Neuron (in vitro differentiated cells): ENCODE measurements at regions not wholly inside any gene's neighbourhood (a gene's known extent, or its start where the extent isn't known, plus 50 kb on each side); places are given as distances from the start of the nearest gene placed in this dataset.

Experiments
- H2AFZ ChIP-seq: one replicate; pipeline ENCODE4 v1.6.1; 2013; ENCODE audit warnings: low read depth, mild to moderate bottlenecking, inconsistent platforms, low read length, moderate library complexity
- H3K27me3 ChIP-seq: one replicate; pipeline ENCODE4 v1.6.1; 2013; ENCODE audit warnings: low read length; ENCODE audit not compliant: insufficient read depth
- H3K36me3 ChIP-seq: one replicate; pipeline ENCODE4 v1.6.1; 2013; ENCODE audit warnings: low read length; ENCODE audit not compliant: insufficient read depth
- H3K4me1 ChIP-seq: one replicate; pipeline ENCODE4 v1.6.1; 2013; ENCODE audit warnings: low read length; ENCODE audit not compliant: insufficient read depth
- H3K4me3 ChIP-seq: 2 replicates; pipeline ENCODE4 v1.5.1; 2013; ENCODE audit warnings: mild to moderate bottlenecking, low read length, moderate library complexity
- H3K9me3 ChIP-seq: one replicate; pipeline ENCODE4 v1.6.1; 2013; ENCODE audit warnings: low read length

- H3K9me3 ChIP-seq = no peaks in the 10 kb centered on the region
- no peaks in the 10 kb centered on the region for H3K27me3 ChIP-seq
- no peaks in the 10 kb centered on the region for H3K36me3 ChIP-seq
- no peak overlapping the region for H2AFZ ChIP-seq
- no peak overlapping the region for H3K4me3 ChIP-seq
- H3K4me1 ChIP-seq = peaks cover 2% of the 10 kb centered on the region
Measured at GRCh38 chr13:65915195-65915594, 1314.9 kb downstream of the PCDH9 start.

GRCh38 chr13:65914716-65915115 lies 1315.4 kb downstream of the PCDH9 start:
- H2AFZ ChIP-seq = no peak overlapping the region
- H3K36me3 ChIP-seq = no peaks in the 10 kb centered on the region
- H3K27me3 ChIP-seq = no peaks in the 10 kb centered on the region
- H3K9me3 ChIP-seq = no peaks in the 10 kb centered on the region
- peaks cover 2% of the 10 kb centered on the region for H3K4me1 ChIP-seq
- H3K4me3 ChIP-seq = no peak overlapping the region

- H3K4me1 ChIP-seq = peaks cover 2% of the 10 kb centered on the region
- H3K4me3 ChIP-seq = no peak overlapping the region
- H3K36me3 ChIP-seq = no peaks in the 10 kb centered on the region
- no peaks in the 10 kb centered on the region for H3K27me3 ChIP-seq
- H3K9me3 ChIP-seq = peaks cover 3% of the 10 kb centered on the region
- no peak overlapping the region for H2AFZ ChIP-seq
Measured at GRCh38 chr13:65913173-65913572, 1317.0 kb downstream of the PCDH9 start.

- H3K27me3 ChIP-seq = no peaks in the 10 kb centered on the region
- peaks cover 2% of the 10 kb centered on the region for H3K4me1 ChIP-seq
- H3K36me3 ChIP-seq = no peaks in the 10 kb centered on the region
- no peak overlapping the region for H3K4me3 ChIP-seq
- H2AFZ ChIP-seq = no peak overlapping the region
- H3K9me3 ChIP-seq = peaks cover 3% of the 10 kb centered on the region
Measured at GRCh38 chr13:65912516-65912915, 1317.6 kb downstream of the PCDH9 start.

DNA sequence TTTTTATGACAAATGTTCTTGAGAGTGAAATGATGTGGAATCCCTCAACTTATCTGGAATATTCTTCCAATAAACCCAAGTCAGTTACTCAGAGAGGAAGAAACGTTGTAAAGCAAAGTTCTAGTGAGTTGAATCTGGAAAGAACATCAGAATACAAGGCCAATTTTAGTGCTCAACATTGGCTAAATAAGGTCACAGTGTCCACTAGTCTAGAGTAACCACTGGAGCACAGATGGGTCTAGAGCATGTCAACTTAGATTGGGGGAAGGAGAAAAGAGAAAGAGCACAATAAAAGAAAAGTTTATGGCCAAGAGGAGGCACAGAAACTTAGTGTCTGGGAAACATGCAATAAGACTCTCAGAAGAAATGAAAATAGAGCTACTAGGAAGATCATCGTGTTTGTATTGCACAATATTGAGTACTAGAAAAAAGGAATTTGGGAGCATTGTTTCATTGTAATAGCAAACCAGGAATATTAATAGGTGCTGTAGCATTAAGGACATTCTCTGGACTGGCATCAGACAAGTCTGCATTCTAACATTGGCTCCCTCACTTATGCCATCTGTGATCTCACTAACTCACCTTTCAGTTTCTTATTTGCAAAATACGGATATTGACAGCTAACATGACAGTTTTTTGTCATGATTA lies 1318.5 kb downstream of the PCDH9 start:
- Histone ChIP-seq H3K27me3 (no peaks in the 10 kb centered on the region), H2AFZ (no peak overlapping the region), H3K4me3 (no peak overlapping the region), H3K4me1 (peaks cover 2% of the 10 kb centered on the region), H3K9me3 (peaks cover 3% of the 10 kb centered on the region), H3K36me3 (no peaks in the 10 kb centered on the region)

DNA sequence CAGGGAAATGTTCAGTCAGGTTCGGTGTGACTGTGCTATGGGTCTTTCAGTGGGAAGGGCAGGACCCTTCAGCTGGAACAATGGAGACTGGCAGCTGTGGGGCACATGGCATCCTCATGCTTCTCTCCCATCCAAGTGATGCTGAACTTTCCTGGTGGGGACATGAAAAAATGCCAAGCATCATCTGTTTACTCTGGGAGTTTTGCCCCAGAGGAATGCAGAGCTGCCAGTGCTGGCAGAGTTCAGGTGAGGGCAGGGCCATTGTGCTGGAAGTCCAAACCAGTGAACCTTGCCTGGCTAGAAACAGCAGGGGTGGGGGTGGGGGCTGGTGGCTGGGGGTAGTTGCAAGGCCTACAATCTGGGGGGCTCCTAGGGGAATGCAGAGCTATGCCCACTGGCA lies 1320.6 kb downstream of the PCDH9 start:
- Histone ChIP-seq H3K27me3 (no peaks in the 10 kb centered on the region), H3K4me3 (no peak overlapping the region), H3K9me3 (peaks cover 3% of the 10 kb centered on the region), H2AFZ (no peak overlapping the region), H3K4me1 (no peaks in the 10 kb centered on the region), H3K36me3 (no peaks in the 10 kb centered on the region)

- no peaks in the 10 kb centered on the region for H3K4me1 ChIP-seq
- H3K4me3 ChIP-seq = no peak overlapping the region
- no peaks in the 10 kb centered on the region for H3K27me3 ChIP-seq
- peaks cover 3% of the 10 kb centered on the region for H3K9me3 ChIP-seq
- no peaks in the 10 kb centered on the region for H3K36me3 ChIP-seq
- no peak overlapping the region for H2AFZ ChIP-seq
Measured at GRCh38 chr13:65907666-65908525, 1322.2 kb downstream of the PCDH9 start.

- Histone ChIP-seq H3K9me3 (no peaks in the 10 kb centered on the region), H3K4me3 (no peak overlapping the region), H2AFZ (no peak overlapping the region), H3K36me3 (no peaks in the 10 kb centered on the region), H3K27me3 (no peaks in the 10 kb centered on the region), H3K4me1 (no peaks in the 10 kb centered on the region)
Measured at GRCh38 chr13:65901723-65902122, 1328.4 kb downstream of the PCDH9 start.

- no peak overlapping the region for H3K4me3 ChIP-seq
- H3K27me3 ChIP-seq = no peaks in the 10 kb centered on the region
- H2AFZ ChIP-seq = no peak overlapping the region
- H3K36me3 ChIP-seq = no peaks in the 10 kb centered on the region
- H3K9me3 ChIP-seq = no peaks in the 10 kb centered on the region
- no peaks in the 10 kb centered on the region for H3K4me1 ChIP-seq
Measured at GRCh38 chr13:65894049-65894448, 1336.1 kb downstream of the PCDH9 start.

DNA sequence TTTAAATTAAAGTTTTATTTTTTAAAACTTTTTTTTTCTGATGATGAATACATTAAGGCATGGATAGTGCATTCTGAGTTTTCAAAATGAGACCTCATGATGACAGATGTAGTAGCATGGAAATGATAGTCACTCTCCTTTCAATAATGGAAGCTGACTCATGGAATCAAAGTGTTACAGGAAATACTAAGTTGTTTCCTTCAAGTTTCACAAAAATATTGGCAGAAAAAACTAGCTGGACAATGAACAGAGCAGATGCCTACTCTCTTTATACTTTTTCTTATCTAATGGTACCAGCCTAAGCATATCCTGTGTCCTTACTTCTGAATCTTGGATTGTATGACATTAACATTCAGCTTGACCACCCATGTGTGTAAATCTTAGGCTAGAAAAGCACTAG lies 1337.3 kb downstream of the PCDH9 start:
- no peaks in the 10 kb centered on the region for H3K9me3 ChIP-seq
- no peaks in the 10 kb centered on the region for H3K27me3 ChIP-seq
- no peaks in the 10 kb centered on the region for H3K4me1 ChIP-seq
- no peaks in the 10 kb centered on the region for H3K36me3 ChIP-seq
- no peak overlapping the region for H3K4me3 ChIP-seq
- H2AFZ ChIP-seq = no peak overlapping the region

GRCh38 chr13:65889368-65889767 lies 1340.8 kb downstream of the PCDH9 start:
- H2AFZ ChIP-seq = no peak overlapping the region
- no peak overlapping the region for H3K4me3 ChIP-seq
- no peaks in the 10 kb centered on the region for H3K4me1 ChIP-seq
- no peaks in the 10 kb centered on the region for H3K9me3 ChIP-seq
- no peaks in the 10 kb centered on the region for H3K27me3 ChIP-seq
- no peaks in the 10 kb centered on the region for H3K36me3 ChIP-seq

DNA sequence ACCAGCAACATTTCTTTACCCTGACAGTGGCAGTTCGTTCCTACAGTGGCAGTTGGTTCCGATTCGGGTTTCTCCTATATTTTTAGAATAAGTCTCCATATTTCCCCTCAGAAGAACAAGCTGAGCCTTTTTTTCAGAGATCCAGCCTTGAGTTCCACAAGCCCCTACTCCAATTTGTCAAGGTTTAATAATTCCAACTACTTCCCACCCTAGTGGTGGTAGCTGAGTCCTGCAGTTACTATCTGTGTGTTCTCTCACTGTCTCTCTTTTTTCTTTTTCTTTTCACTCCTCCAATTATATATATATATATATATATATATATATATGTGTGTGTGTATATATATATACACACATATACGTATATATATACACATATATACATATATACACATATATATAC lies 1347.3 kb downstream of the PCDH9 start:
- H3K4me3 ChIP-seq = no peak overlapping the region
- no peaks in the 10 kb centered on the region for H3K9me3 ChIP-seq
- H3K36me3 ChIP-seq = no peaks in the 10 kb centered on the region
- no peak overlapping the region for H2AFZ ChIP-seq
- H3K27me3 ChIP-seq = no peaks in the 10 kb centered on the region
- H3K4me1 ChIP-seq = no peaks in the 10 kb centered on the region

DNA sequence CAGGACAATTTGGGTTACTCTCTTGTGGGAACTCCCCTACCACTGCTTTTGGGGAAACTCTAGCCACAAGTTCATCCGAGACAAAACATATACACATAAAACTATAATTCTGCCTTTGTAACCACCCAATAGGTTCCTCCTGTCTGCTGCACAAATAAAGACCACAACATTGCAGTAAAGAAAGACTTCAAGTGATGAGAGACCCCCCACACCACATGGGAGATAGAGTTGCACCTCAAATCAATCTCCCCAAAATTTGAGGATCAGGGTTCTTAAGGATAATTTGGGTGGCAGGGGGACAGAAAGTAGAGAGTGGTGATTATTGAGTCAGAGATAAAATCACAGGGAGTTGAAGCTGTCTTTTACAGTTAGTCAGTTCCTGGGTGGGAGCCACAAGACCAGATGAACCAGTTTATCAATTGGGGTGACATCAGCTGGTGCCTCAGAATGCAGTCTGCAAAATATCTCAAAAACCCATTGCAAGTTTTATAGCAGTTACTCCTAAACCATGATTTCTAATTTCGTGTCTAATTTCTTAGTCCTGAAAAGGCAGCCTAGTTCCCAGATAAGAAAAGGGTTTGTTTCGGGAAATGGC lies 1348.5 kb downstream of the PCDH9 start:
- Histone ChIP-seq H3K4me3 (no peak overlapping the region), H3K9me3 (no peaks in the 10 kb centered on the region), H3K4me1 (no peaks in the 10 kb centered on the region), H2AFZ (no peak overlapping the region), H3K36me3 (no peaks in the 10 kb centered on the region), H3K27me3 (no peaks in the 10 kb centered on the region)
